ENCODE measurements at regions not wholly inside any gene's neighbourhood (a gene's known extent, or its start where the extent isn't known, plus 50 kb on each side); places are given as distances from the start of the nearest gene placed in this dataset.

DNA sequence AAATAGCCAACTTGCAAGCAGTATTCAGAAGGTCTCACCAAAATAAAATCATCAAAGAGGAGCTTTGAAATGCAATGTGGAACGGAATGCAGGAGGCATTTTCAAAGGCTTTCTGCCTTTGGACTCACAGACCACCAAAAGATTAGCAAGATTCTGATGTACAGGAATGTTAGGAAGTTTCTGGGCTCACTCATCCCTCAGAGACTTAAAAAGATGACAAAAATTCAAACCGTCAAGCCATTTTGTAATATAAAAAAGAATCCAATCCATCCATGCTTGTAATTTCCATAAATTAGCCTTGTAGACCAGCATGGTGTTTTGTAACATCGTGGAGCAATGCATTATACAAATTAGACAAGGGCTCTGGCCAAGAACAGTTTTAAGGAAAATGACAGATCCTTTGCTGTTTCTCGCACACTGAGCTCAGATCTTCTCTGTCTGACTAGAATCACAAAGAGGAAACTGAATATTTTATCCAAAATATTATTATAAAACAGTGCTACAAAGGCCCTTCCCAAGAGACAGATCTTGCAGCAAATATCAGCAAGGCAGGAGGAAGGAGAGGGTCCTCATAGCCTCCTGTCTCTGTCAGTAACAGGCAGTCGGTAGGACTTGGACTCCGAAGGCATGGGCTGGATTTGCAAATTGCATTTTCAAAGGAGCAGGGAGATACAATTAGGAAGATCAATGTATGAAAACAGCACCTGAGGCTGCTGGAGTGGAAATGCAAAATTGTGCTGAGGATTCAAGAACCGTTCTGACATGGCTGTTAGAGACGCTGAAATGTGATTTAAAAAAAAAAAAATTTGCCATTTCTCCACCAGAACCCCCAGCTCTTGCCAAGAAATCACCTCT, 57.4 kb upstream of the NRP1 start:
- TF ChIP-seq, protein P1, sequence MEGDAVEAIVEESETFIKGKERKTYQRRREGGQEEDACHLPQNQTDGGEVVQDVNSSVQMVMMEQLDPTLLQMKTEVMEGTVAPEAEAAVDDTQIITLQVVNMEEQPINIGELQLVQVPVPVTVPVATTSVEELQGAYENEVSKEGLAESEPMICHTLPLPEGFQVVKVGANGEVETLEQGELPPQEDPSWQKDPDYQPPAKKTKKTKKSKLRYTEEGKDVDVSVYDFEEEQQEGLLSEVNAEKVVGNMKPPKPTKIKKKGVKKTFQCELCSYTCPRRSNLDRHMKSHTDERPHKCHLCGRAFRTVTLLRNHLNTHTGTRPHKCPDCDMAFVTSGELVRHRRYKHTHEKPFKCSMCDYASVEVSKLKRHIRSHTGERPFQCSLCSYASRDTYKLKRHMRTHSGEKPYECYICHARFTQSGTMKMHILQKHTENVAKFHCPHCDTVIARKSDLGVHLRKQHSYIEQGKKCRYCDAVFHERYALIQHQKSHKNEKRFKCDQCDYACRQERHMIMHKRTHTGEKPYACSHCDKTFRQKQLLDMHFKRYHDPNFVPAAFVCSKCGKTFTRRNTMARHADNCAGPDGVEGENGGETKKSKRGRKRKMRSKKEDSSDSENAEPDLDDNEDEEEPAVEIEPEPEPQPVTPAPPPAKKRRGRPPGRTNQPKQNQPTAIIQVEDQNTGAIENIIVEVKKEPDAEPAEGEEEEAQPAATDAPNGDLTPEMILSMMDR (IDR thresholded peaks at IDR 0.05; ENCODE audit: control extremely low read depth in 1 of 3, insufficient read depth in 1 of 3, low read depth in 1 of 3, low read length in 3 of 3), result no peak
- TF ChIP-seq CHD2 (IDR thresholded peaks at IDR 0.05; ENCODE audit: low read length) (no peak), POLR2A (IDR thresholded peaks at IDR 0.05; ENCODE audit: control extremely low read depth in 1 of 2, low read depth in 2 of 2, low read length in 2 of 2) (no peak), GABPA (IDR thresholded peaks at IDR 0.05; ENCODE audit: borderline replicate concordance, insufficient read depth, low read length) (no peak)
- TF ChIP-seq, protein P2, sequence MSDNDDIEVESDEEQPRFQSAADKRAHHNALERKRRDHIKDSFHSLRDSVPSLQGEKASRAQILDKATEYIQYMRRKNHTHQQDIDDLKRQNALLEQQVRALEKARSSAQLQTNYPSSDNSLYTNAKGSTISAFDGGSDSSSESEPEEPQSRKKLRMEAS (IDR thresholded peaks at IDR 0.05), result no peak

Measured in H1 (cell line).